Vagina (tissue), 2 donors: ENCODE measurements at regions not wholly inside any gene's neighbourhood (a gene's known extent, or its start where the extent isn't known, plus 50 kb on each side); places are given as distances from the start of the nearest gene placed in this dataset.

Experiments used
- CTCF ChIP-seq, 3 experiments: fragments of 450-650 bp in 2 of 3; fragments of 200-600 bp in 1 of 3; sonication (generic) in 1 of 3; IDR thresholded peaks; one replicate each; pipeline ENCODE4 v1.5.1; 2017 to 2019; ENCODE audit warnings: antibody characterized with exemption in 3 of 3, mild to moderate bottlenecking in 2 of 3, moderate library complexity in 2 of 3
- POLR2A ChIP-seq, 2 donors: fragments of 450-650 bp; IDR thresholded peaks; one replicate each; pipeline ENCODE4 v1.6.1; 2017; ENCODE audit warnings: antibody characterized with exemption in 2 of 2, mild to moderate bottlenecking in 2 of 2, moderate library complexity in 2 of 2
- POLR2AphosphoS5 ChIP-seq, 2 donors: sonication (generic); formaldehyde crosslinking; IDR thresholded peaks; one replicate each; pipeline ENCODE4 v1.9.0; 2017; ENCODE audit warnings: antibody characterized with exemption in 2 of 2, mild to moderate bottlenecking in 2 of 2, low read depth in 1 of 2; ENCODE audit not compliant: insufficient read depth in 1 of 2

GRCh38 chr15:94606286-94606685 lies 374.9 kb downstream of the MCTP2 start:
- TF ChIP-seq CTCF (IDR thresholded peaks at IDR 0.05) (no peak), POLR2A (IDR thresholded peaks at IDR 0.05) (no peak), POLR2AphosphoS5 (IDR thresholded peaks at IDR 0.05; ENCODE audit: insufficient read depth in 1 of 2, low read depth in 1 of 2) (no peak)
